Adrenal gland (tissue), 5 donors: ENCODE measurements at regions not wholly inside any gene's neighbourhood (a gene's known extent, or its start where the extent isn't known, plus 50 kb on each side); places are given as distances from the start of the nearest gene placed in this dataset.

Experiments used
- POLR2A ChIP-seq, 2 donors: fragments of 450-650 bp; IDR thresholded peaks; one replicate each; pipeline ENCODE4 v1.6.1; 2017; ENCODE audit warnings: antibody characterized with exemption in 2 of 2, mild to moderate bottlenecking in 2 of 2, moderate library complexity in 1 of 2
- TF ChIP-seq, protein P1 (sequence below), 6 experiments: fragments of 450-650 bp in 4 of 6; fragments of 200-600 bp in 2 of 6; sonication (generic) in 1 of 6; IDR thresholded peaks; 1 replicate in 5 of 6; 2 replicates in 1 of 6; pipeline versions ENCODE4 v1.5.1 to v1.8.0; 2016 to 2021; ENCODE audit warnings: antibody characterized with exemption in 6 of 6, mild to moderate bottlenecking in 2 of 6, moderate library complexity in 1 of 6
- donor health status: DM: no; HTN: no; CAD: no.

DNA sequence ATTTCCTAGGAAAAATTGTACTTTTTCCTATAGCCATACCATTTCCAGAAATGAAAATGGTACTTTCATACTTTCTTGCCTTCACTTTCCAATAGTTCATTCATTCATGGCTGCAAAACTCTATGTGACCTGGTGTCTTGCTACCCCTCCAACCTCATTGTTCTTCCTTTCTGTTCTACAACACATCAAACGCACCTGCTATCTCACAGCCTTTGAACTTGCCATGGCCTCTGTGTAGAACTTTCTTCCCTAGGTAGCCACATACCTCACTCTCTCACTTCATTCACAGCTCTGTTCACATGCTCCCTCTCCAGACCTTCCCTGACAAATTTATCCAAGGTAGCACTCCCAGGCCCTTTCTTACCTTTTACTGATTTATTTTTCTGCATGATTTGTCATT lies 149.2 kb downstream of the DUSP6 start:
- TF ChIP-seq, protein P1, sequence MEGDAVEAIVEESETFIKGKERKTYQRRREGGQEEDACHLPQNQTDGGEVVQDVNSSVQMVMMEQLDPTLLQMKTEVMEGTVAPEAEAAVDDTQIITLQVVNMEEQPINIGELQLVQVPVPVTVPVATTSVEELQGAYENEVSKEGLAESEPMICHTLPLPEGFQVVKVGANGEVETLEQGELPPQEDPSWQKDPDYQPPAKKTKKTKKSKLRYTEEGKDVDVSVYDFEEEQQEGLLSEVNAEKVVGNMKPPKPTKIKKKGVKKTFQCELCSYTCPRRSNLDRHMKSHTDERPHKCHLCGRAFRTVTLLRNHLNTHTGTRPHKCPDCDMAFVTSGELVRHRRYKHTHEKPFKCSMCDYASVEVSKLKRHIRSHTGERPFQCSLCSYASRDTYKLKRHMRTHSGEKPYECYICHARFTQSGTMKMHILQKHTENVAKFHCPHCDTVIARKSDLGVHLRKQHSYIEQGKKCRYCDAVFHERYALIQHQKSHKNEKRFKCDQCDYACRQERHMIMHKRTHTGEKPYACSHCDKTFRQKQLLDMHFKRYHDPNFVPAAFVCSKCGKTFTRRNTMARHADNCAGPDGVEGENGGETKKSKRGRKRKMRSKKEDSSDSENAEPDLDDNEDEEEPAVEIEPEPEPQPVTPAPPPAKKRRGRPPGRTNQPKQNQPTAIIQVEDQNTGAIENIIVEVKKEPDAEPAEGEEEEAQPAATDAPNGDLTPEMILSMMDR (IDR thresholded peaks at IDR 0.05): no peak
- no peak for TF ChIP-seq POLR2A (IDR thresholded peaks at IDR 0.05)
